ENCODE measurements at regions not wholly inside any gene's neighbourhood (a gene's known extent, or its start where the extent isn't known, plus 50 kb on each side); places are given as distances from the start of the nearest gene placed in this dataset.
A peak's percentile ranks its signal among the peaks of the same experiment; 100 is the strongest.

GRCh38 chr6:53727748-53728147, 62.2 kb upstream of the KLHL31 start:
- Histone ChIP-seq H3K9ac (no peak overlapping the region), H3K36me3 (ENCODE audit: control insufficient read depth, insufficient read depth, low read length) (no peaks in the 10 kb centered on the region), H3K4me3 (ENCODE audit: low read depth, low read length) (no peak overlapping the region), H3K9me3 (ENCODE audit: control insufficient read depth, low read length) (no peaks in the 10 kb centered on the region), H2AFZ (peak overlapping the region; percentile 20), H3K4me1 (peaks cover 26% of the 10 kb centered on the region), H3K27me3 (ENCODE audit: control insufficient read depth, insufficient read depth, low read length) (no peaks in the 10 kb centered on the region), H3K4me2 (ENCODE audit: low read length) (no peak overlapping the region), H3K79me2 (no peaks in the 10 kb centered on the region), H3K27ac (no peak overlapping the region)
- TF ChIP-seq, protein P1, sequence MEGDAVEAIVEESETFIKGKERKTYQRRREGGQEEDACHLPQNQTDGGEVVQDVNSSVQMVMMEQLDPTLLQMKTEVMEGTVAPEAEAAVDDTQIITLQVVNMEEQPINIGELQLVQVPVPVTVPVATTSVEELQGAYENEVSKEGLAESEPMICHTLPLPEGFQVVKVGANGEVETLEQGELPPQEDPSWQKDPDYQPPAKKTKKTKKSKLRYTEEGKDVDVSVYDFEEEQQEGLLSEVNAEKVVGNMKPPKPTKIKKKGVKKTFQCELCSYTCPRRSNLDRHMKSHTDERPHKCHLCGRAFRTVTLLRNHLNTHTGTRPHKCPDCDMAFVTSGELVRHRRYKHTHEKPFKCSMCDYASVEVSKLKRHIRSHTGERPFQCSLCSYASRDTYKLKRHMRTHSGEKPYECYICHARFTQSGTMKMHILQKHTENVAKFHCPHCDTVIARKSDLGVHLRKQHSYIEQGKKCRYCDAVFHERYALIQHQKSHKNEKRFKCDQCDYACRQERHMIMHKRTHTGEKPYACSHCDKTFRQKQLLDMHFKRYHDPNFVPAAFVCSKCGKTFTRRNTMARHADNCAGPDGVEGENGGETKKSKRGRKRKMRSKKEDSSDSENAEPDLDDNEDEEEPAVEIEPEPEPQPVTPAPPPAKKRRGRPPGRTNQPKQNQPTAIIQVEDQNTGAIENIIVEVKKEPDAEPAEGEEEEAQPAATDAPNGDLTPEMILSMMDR (IDR thresholded peaks at IDR 0.05), result no peak

GRCh38 chr6:53725791-53726575, 60.4 kb upstream of the KLHL31 start:
- Histone ChIP-seq H3K27ac (no peak overlapping the region), H3K4me1 (peaks cover 20% of the 10 kb centered on the region), H3K36me3 (ENCODE audit: control insufficient read depth, insufficient read depth, low read length) (no peaks in the 10 kb centered on the region), H3K79me2 (no peaks in the 10 kb centered on the region), H3K27me3 (ENCODE audit: control insufficient read depth, insufficient read depth, low read length) (no peaks in the 10 kb centered on the region), H3K9ac (no peak overlapping the region), H3K4me3 (ENCODE audit: low read depth, low read length) (no peak overlapping the region), H2AFZ (peak overlapping the region; percentile 51), H3K4me2 (ENCODE audit: low read length) (no peak overlapping the region), H3K9me3 (ENCODE audit: control insufficient read depth, low read length) (no peaks in the 10 kb centered on the region)
- TF ChIP-seq, protein P1 (IDR thresholded peaks at IDR 0.05), result peak; percentile 97

DNA sequence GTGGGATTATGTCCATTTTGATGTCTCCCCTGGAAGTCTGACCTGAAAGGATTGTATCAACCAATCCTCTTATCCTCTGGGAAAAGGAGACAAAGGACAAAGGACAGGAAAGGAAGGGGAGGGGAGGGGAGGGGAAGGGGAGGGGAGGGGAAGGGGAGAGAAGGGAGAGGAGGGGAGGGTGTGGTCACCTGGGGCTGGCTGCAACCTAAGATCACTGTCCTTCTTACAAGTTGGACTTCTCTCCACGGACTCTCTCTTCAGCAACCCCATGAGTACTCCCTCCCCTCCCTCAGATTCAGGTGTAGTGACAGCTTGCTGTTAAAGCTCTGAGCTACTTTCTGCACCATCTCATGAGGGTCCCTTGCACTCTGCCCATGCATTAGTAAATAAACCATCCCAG, 58.9 kb upstream of the KLHL31 start:
- H3K4me2 ChIP-seq (ENCODE audit: low read length), result no peak overlapping the region
- H3K27me3 ChIP-seq (ENCODE audit: control insufficient read depth, insufficient read depth, low read length), result no peaks in the 10 kb centered on the region
- H3K9ac ChIP-seq, result no peak overlapping the region
- no peak overlapping the region for H3K4me3 ChIP-seq (ENCODE audit: low read depth, low read length)
- no peak overlapping the region for H3K27ac ChIP-seq
- no peaks in the 10 kb centered on the region for H3K79me2 ChIP-seq
- TF ChIP-seq, protein P1 (IDR thresholded peaks at IDR 0.05), result no peak
- no peak overlapping the region for H2AFZ ChIP-seq
- no peaks in the 10 kb centered on the region for H3K36me3 ChIP-seq (ENCODE audit: control insufficient read depth, insufficient read depth, low read length)
- H3K9me3 ChIP-seq (ENCODE audit: control insufficient read depth, low read length), result no peaks in the 10 kb centered on the region
- peaks cover 11% of the 10 kb centered on the region for H3K4me1 ChIP-seq

- Histone ChIP-seq H3K4me2 (ENCODE audit: low read length) (no peak overlapping the region), H3K36me3 (ENCODE audit: control insufficient read depth, insufficient read depth, low read length) (no peaks in the 10 kb centered on the region), H3K9ac (no peak overlapping the region), H2AFZ (no peak overlapping the region), H3K27me3 (ENCODE audit: control insufficient read depth, insufficient read depth, low read length) (no peaks in the 10 kb centered on the region), H3K4me3 (ENCODE audit: low read depth, low read length) (no peak overlapping the region), H3K4me1 (peaks cover 9% of the 10 kb centered on the region), H3K9me3 (ENCODE audit: control insufficient read depth, low read length) (no peaks in the 10 kb centered on the region), H3K27ac (no peak overlapping the region), H3K79me2 (no peaks in the 10 kb centered on the region)
- TF ChIP-seq, protein P1 (IDR thresholded peaks at IDR 0.05), result no peak
Measured at GRCh38 chr6:53723331-53723730, 57.8 kb upstream of the KLHL31 start.

DNA sequence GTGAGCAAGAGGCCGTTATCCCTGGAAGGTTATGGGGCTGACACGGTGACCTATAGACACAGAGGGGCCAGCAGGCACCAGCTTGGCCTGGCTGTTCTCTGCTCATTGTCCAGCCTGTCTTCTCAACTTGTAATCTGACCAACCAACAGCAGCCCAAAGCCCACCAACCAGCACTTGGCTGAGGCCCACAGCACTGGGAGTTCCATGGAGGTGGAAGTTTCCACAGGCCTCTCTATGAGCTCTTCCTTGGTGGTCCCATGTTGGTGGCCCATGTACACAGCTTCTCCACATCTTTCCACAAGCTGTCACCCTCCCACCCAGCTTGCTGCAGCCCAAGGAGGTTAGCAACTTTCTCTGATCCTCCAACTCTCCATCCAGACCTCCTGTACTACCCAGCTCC, 56.2 kb upstream of the KLHL31 start:
- no peaks in the 10 kb centered on the region for H3K36me3 ChIP-seq (ENCODE audit: control insufficient read depth, insufficient read depth, low read length)

More for the DNA sequence above, 56.2 kb upstream of the KLHL31 start:
- H3K4me1 ChIP-seq, result peaks cover 9% of the 10 kb centered on the region
- no peaks in the 10 kb centered on the region for H3K9me3 ChIP-seq (ENCODE audit: control insufficient read depth, low read length)
- H3K27me3 ChIP-seq (ENCODE audit: control insufficient read depth, insufficient read depth, low read length), result no peaks in the 10 kb centered on the region
- H3K9ac ChIP-seq, result no peak overlapping the region
- no peak overlapping the region for H2AFZ ChIP-seq
- no peak overlapping the region for H3K4me2 ChIP-seq (ENCODE audit: low read length)
- H3K4me3 ChIP-seq (ENCODE audit: low read depth, low read length), result no peak overlapping the region
- H3K79me2 ChIP-seq, result no peaks in the 10 kb centered on the region
- H3K27ac ChIP-seq, result no peak overlapping the region
- TF ChIP-seq, protein P1 (IDR thresholded peaks at IDR 0.05), result no peak
